GM19240 (cell line): ENCODE measurements at regions not wholly inside any gene's neighbourhood (a gene's known extent, or its start where the extent isn't known, plus 50 kb on each side); places are given as distances from the start of the nearest gene placed in this dataset.

ENCODE experiments used
- DNase-seq: peaks from one replicate; pipeline ENCODE4 v3.0.0; 2011; ENCODE audit warnings: low spot score; ENCODE audit not compliant: insufficient read length

GRCh38 chr17:77730376-77730775 is 228.1 kb upstream of the TNRC6C start:
- DNase-seq, result no peak

GRCh38 chr17:77733576-77734296 is 224.8 kb upstream of the TNRC6C start:
- no peak for DNase-seq

GRCh38 chr17:77734371-77735080 is 224.0 kb upstream of the TNRC6C start:
- DNase-seq, result no peak

- no peak for DNase-seq
Measured at GRCh38 chr17:77735081-77735565, 223.4 kb upstream of the TNRC6C start.

- no peak for DNase-seq
Measured at GRCh38 chr17:77735566-77736198, 222.8 kb upstream of the TNRC6C start.

- DNase-seq, result no peak
Measured at GRCh38 chr17:77736199-77736585, 222.3 kb upstream of the TNRC6C start.

GRCh38 chr17:77736721-77737120 is 221.8 kb upstream of the TNRC6C start:
- DNase-seq, result no peak

GRCh38 chr17:77737442-77738265 is 220.8 kb upstream of the TNRC6C start:
- no peak for DNase-seq

- DNase-seq, result no peak
Measured at GRCh38 chr17:77738751-77739531, 219.6 kb upstream of the TNRC6C start.

GRCh38 chr17:77740481-77740880 is 218.0 kb upstream of the TNRC6C start:
- no peak for DNase-seq

GRCh38 chr17:77741109-77741508 is 217.4 kb upstream of the TNRC6C start:
- DNase-seq, result no peak

- no peak for DNase-seq
Measured at GRCh38 chr17:77742579-77742978, 215.9 kb upstream of the TNRC6C start.

GRCh38 chr17:77744066-77744988 is 214.2 kb upstream of the TNRC6C start:
- DNase-seq, result no peak

GRCh38 chr17:77745702-77746101 is 212.8 kb upstream of the TNRC6C start:
- no peak for DNase-seq

- DNase-seq, result no peak
Measured at GRCh38 chr17:77746393-77746792, 212.1 kb upstream of the TNRC6C start.

GRCh38 chr17:77746896-77747554 is 211.5 kb upstream of the TNRC6C start:
- DNase-seq, result no peak

- no peak for DNase-seq
Measured at GRCh38 chr17:77748436-77748835, 210.1 kb upstream of the TNRC6C start.

GRCh38 chr17:77749321-77749751 is 209.2 kb upstream of the TNRC6C start:
- no peak for DNase-seq

- no peak for DNase-seq
Measured at GRCh38 chr17:77749989-77750388, 208.5 kb upstream of the TNRC6C start.
